Stimulated activated naive CD4-positive, alpha-beta T cell (primary cell): ENCODE measurements at regions not wholly inside any gene's neighbourhood (a gene's known extent, or its start where the extent isn't known, plus 50 kb on each side); places are given as distances from the start of the nearest gene placed in this dataset.
"Not testable (repeated sequence)": the region's sequence is repeated elsewhere in the genome, so short reads cannot be mapped to it uniquely, and the experiment has no call there.

Experiments
- DNase-seq, 6 experiments: peaks; one replicate each; lab custom pipeline; 2025; lab: John Stamatoyannopoulos, UW

DNA sequence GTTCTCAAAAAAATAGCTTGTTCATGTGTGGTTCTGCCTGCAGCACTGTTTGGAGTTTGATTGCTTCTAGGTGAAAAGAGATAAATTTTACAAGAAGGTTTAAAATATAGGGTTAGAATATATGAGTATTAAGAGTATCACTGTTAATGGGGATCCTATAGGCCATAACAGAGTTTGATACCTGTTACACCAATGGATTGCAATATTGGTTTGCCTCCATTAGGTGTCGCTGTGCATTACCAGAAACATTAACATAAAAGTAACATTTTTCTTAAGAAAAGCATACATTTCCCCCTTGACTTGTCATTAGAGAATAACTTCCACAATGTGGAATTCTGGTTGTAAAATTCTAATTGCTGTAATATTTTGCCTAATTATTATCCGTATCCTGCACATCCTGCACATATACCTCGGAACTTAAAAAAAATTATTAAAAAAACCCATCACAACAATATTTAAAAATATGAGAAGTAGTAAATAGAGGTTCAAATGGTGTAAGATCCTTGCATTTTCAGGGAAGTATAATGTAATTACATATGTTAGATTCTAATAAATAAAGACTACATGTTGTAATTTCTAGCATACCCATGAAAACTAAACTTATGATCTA is 63.0 kb downstream of the CYP4A11 start:
- peak in 2 of 6 experiments; percentile 2 to 8 for DNase-seq

DNA sequence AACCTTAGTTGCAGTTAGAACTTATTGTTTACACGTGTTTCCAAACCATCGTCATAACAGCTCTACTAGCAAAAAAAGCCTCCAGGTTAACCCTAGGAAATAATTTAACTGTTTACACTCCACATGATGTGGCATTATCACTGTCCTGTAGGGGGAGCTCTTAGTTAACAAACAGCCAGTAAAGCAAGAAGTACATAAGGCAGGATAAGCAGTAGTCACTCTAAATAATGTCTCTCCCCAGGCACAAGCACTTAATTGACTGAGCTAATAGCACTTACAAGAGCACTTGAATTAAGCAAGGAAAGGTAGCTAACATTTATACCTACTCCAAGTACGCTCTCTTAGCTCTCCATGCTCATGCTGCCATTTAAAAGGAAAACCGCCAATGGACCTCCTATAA is 65.2 kb downstream of the CYP4A11 start:
- not testable (repeated sequence) for DNase-seq
